ENCODE measurements at regions not wholly inside any gene's neighbourhood (a gene's known extent, or its start where the extent isn't known, plus 50 kb on each side); places are given as distances from the start of the nearest gene placed in this dataset.

GRCh38 chr22:48898524-48899250 lies 929.0 kb downstream of the BRD1 start:
- no peak for DNase-seq (ENCODE audit: low read depth)
- no peak overlapping the region for H3K4me3 ChIP-seq (ENCODE audit: low read depth, low read length)
- no peak for TF ChIP-seq CTCF (IDR thresholded peaks at IDR 0.05; ENCODE audit: low read depth, low read length, missing control alignments)

- H3K4me3 ChIP-seq (ENCODE audit: low read depth, low read length), result no peak overlapping the region
- no peak for TF ChIP-seq CTCF (IDR thresholded peaks at IDR 0.05; ENCODE audit: low read depth, low read length, missing control alignments)
- DNase-seq (ENCODE audit: low read depth), result no peak
Measured at GRCh38 chr22:48897645-48898370, 929.9 kb downstream of the BRD1 start.

GRCh38 chr22:48896766-48897644 lies 930.7 kb downstream of the BRD1 start:
- no peak for DNase-seq (ENCODE audit: low read depth)
- no peak for TF ChIP-seq CTCF (IDR thresholded peaks at IDR 0.05; ENCODE audit: low read depth, low read length, missing control alignments)
- no peak overlapping the region for H3K4me3 ChIP-seq (ENCODE audit: low read depth, low read length)

- no peak overlapping the region for H3K4me3 ChIP-seq (ENCODE audit: low read depth, low read length)
- no peak for TF ChIP-seq CTCF (IDR thresholded peaks at IDR 0.05; ENCODE audit: low read depth, low read length, missing control alignments)
- DNase-seq (ENCODE audit: low read depth), result no peak
Measured at GRCh38 chr22:48895831-48896765, 931.6 kb downstream of the BRD1 start.

- TF ChIP-seq CTCF (IDR thresholded peaks at IDR 0.05; ENCODE audit: low read depth, low read length, missing control alignments), result no peak
- no peak overlapping the region for H3K4me3 ChIP-seq (ENCODE audit: low read depth, low read length)
- no peak for DNase-seq (ENCODE audit: low read depth)
Measured at GRCh38 chr22:48895336-48895735, 932.3 kb downstream of the BRD1 start.

GRCh38 chr22:48894804-48895250 lies 932.8 kb downstream of the BRD1 start:
- TF ChIP-seq CTCF (IDR thresholded peaks at IDR 0.05; ENCODE audit: low read depth, low read length, missing control alignments), result no peak
- DNase-seq (ENCODE audit: low read depth), result no peak
- no peak overlapping the region for H3K4me3 ChIP-seq (ENCODE audit: low read depth, low read length)
